Keratinocyte (primary cell): ENCODE measurements at regions not wholly inside any gene's neighbourhood (a gene's known extent, or its start where the extent isn't known, plus 50 kb on each side); places are given as distances from the start of the nearest gene placed in this dataset.

Experiments
- DNase-seq: peaks from one replicate; pipeline ENCODE4 v3.0.0-alpha.2; 2011; ENCODE audit warnings: low read depth, missing footprints, low spot score
- FAIRE-seq: peaks from 2 replicates; lab custom pipeline; 2011; peaks lifted over from hg19 to GRCh38; lab: Jason Lieb, UNC
- H2AFZ ChIP-seq: 2 replicates; pipeline ENCODE4 v1.6.0; 2012; ENCODE audit warnings: low read length, control low read depth, inconsistent platforms; ENCODE audit not compliant: control insufficient read depth
- H3K27ac ChIP-seq: 2 replicates; pipeline ENCODE4 v1.5.1; 2011; ENCODE audit warnings: low read length; ENCODE audit not compliant: control insufficient read depth, insufficient read depth
- H3K27me3 ChIP-seq: 3 replicates; pipeline ENCODE4 v1.6.0; 2011; ENCODE audit warnings: low read length; ENCODE audit not compliant: control insufficient read depth, insufficient read depth; ENCODE audit errors: extremely low read depth
- H3K36me3 ChIP-seq, 2 experiments: 2 replicates in 1 of 2; 3 replicates in 1 of 2; pipeline ENCODE4 v1.5.1; 2011; ENCODE audit warnings: low read length in 2 of 2, mild to moderate bottlenecking in 1 of 2; ENCODE audit not compliant: control insufficient read depth in 2 of 2, insufficient read depth in 2 of 2; ENCODE audit errors: extremely low read depth in 1 of 2
- H3K4me1 ChIP-seq: 3 replicates; pipeline ENCODE4 v1.5.1; 2011; ENCODE audit warnings: low read length; ENCODE audit not compliant: control insufficient read depth, insufficient read depth; ENCODE audit errors: extremely low read depth
- H3K4me2 ChIP-seq: 3 replicates; pipeline ENCODE4 v1.6.0; 2011; ENCODE audit warnings: low read depth, low read length; ENCODE audit not compliant: control insufficient read depth, insufficient read depth; ENCODE audit errors: extremely low read depth
- H3K4me3 ChIP-seq, 3 experiments: fragments of 200-600 bp in 1 of 3; sonication (generic) in 1 of 3; 2 replicates in 2 of 3; 3 replicates in 1 of 3; pipeline ENCODE4 v1.5.1; 2011 to 2016; ENCODE audit warnings: low read length in 3 of 3, mild to moderate bottlenecking in 3 of 3, control low read depth in 2 of 3, inconsistent platforms in 1 of 3, low read depth in 1 of 3, mixed read lengths in 1 of 3, mixed run types in 1 of 3, moderate library complexity in 1 of 3; ENCODE audit not compliant: control insufficient read depth in 2 of 3, insufficient read depth in 2 of 3; ENCODE audit errors: extremely low read depth in 1 of 3
- H3K79me2 ChIP-seq: 2 replicates; pipeline ENCODE4 v1.6.0; 2012; ENCODE audit warnings: low read length; ENCODE audit not compliant: control insufficient read depth, insufficient read depth
- H3K9ac ChIP-seq: 3 replicates; pipeline ENCODE4 v1.6.0; 2011; ENCODE audit warnings: low read length; ENCODE audit not compliant: control insufficient read depth, insufficient read depth; ENCODE audit errors: extremely low read depth
- H3K9me1 ChIP-seq: 3 replicates; pipeline ENCODE4 v1.6.0; 2011; ENCODE audit warnings: low read length; ENCODE audit not compliant: control insufficient read depth, insufficient read depth; ENCODE audit errors: extremely low read depth
- H3K9me3 ChIP-seq: 2 replicates; pipeline ENCODE4 v1.5.1; 2012; ENCODE audit warnings: low read depth, low read length; ENCODE audit not compliant: control insufficient read depth
- H4K20me1 ChIP-seq: 3 replicates; pipeline ENCODE4 v1.6.0; 2011; ENCODE audit warnings: low read length; ENCODE audit not compliant: control insufficient read depth, insufficient read depth; ENCODE audit errors: extremely low read depth
- EZH2 ChIP-seq: IDR thresholded peaks from one replicate; pipeline ENCODE4 v1.6.1; 2012; ENCODE audit warnings: inconsistent platforms, mild to moderate bottlenecking, low read length, moderate library complexity
- dilution Hi-C: fragments of 300-500 bp; cut with MboI; formaldehyde crosslinking; loops from one replicate; pipeline ENCODE4 v1.7.0; 2020; ENCODE audit warnings: low sequenced_read_pairs; ENCODE audit not compliant: extremely low pct_ligation_motif_present
- TF ChIP-seq, protein P1 (sequence below), 3 experiments: IDR thresholded peaks in 1 of 3; conservative IDR thresholded peaks in 1 of 3; optimal IDR thresholded peaks in 1 of 3; 2 replicates in 2 of 3; 3 replicates in 1 of 3; pipeline versions ENCODE3 to v1.5.1; 2011; ENCODE audit warnings: low read length in 3 of 3, mild to moderate bottlenecking in 3 of 3, moderate library complexity in 2 of 3, control low read depth in 1 of 3, inconsistent platforms in 1 of 3; ENCODE audit not compliant: insufficient read depth in 2 of 3; ENCODE audit errors: extremely low read depth in 1 of 3

DNA sequence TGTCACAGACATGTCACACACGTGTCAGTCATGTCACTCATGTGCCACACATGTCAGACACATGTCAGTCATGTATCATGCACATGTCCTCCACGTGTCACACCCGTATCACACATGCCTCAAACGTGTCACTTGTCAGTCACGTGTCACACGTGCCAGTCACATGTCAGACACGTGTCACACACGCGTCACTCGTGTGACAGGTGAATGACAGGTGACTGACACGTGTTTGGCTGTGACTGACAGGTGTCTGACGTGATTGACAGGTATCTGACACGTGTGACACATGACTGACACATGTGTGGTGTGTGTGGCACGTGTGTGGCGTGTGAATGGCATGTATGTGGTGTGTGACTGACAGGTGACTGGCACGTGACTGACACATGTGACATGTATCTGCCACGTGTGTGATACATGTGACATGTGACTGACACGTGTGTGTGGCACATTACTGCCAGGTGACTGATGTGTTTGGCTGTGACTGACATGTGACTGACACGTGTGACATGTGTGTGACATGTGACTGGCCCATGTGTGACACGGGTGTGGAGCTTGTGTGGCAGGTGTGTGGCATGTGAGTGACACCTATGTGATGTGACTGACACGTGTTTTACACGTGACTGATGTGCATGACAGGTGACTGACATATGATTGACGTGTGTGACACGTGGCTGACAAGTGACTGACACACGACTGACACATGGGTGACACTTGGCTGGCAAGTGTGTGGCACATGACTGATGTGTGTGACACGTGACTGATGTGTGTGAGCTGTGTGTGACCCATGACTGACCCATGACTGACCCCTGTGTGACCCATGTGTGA is 90.7 kb upstream of the GPC3 start:
- FAIRE-seq: no peak
- Histone ChIP-seq H3K27me3 (no peaks in the 10 kb centered on the region), H3K27ac (no peak overlapping the region), H3K9ac (no peak overlapping the region), H3K36me3 (no peaks in the 10 kb centered on the region), H3K9me3 (peaks cover 11% of the 10 kb centered on the region), H3K9me1 (no peaks in the 10 kb centered on the region), H2AFZ (no peak overlapping the region), H3K4me2 (no peak overlapping the region), H3K79me2 (no peaks in the 10 kb centered on the region), H4K20me1 (no peaks in the 10 kb centered on the region), H3K4me3 (no peak overlapping the region), H3K4me1 (no peaks in the 10 kb centered on the region)
- TF ChIP-seq EZH2: no peak
- TF ChIP-seq, protein P1, sequence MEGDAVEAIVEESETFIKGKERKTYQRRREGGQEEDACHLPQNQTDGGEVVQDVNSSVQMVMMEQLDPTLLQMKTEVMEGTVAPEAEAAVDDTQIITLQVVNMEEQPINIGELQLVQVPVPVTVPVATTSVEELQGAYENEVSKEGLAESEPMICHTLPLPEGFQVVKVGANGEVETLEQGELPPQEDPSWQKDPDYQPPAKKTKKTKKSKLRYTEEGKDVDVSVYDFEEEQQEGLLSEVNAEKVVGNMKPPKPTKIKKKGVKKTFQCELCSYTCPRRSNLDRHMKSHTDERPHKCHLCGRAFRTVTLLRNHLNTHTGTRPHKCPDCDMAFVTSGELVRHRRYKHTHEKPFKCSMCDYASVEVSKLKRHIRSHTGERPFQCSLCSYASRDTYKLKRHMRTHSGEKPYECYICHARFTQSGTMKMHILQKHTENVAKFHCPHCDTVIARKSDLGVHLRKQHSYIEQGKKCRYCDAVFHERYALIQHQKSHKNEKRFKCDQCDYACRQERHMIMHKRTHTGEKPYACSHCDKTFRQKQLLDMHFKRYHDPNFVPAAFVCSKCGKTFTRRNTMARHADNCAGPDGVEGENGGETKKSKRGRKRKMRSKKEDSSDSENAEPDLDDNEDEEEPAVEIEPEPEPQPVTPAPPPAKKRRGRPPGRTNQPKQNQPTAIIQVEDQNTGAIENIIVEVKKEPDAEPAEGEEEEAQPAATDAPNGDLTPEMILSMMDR (optimal IDR thresholded peaks at IDR 0.05 in 1 of 3, IDR thresholded peaks at IDR 0.05 in 1 of 3, conservative IDR thresholded peaks at IDR 0.05 in 1 of 3; ENCODE audit: extremely low read depth in 1 of 3, insufficient read depth in 2 of 3, low read length in 3 of 3): no peak
- dilution Hi-C loops: no loop called here
- DNase-seq: no peak

DNA sequence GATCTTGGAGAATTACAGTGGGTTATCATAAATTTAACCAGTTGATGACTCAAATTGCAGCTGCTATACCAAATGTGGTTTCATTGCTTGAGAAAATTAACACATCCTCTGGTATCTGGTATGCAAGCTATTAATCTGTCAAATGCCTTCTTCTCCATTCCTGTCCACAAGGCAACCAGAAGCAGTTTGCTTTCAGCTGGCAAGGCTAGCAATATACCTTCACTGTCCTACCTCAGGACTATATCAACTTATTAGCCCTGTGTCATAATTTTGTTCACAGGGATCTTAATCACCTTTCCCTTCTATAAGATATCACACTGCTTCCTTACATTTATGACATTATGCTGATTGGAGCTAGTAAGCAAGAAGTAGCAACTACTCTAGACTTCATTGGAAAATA is 110.0 kb upstream of the GPC3 start:
- no peak overlapping the region for H3K4me3 ChIP-seq
- no peak for DNase-seq
- H3K9me1 ChIP-seq: no peaks in the 10 kb centered on the region
- H3K4me2 ChIP-seq: no peak overlapping the region
- FAIRE-seq: no peak
- no peak overlapping the region for H2AFZ ChIP-seq
- H3K9me3 ChIP-seq: no peaks in the 10 kb centered on the region
- no peaks in the 10 kb centered on the region for H4K20me1 ChIP-seq
- no peaks in the 10 kb centered on the region for H3K36me3 ChIP-seq
- H3K79me2 ChIP-seq: no peaks in the 10 kb centered on the region
- H3K27me3 ChIP-seq: no peaks in the 10 kb centered on the region
- no peaks in the 10 kb centered on the region for H3K4me1 ChIP-seq
- dilution Hi-C loops: no loop called here
- no peak overlapping the region for H3K27ac ChIP-seq
- TF ChIP-seq, protein P1 (optimal IDR thresholded peaks at IDR 0.05 in 1 of 3, IDR thresholded peaks at IDR 0.05 in 1 of 3, conservative IDR thresholded peaks at IDR 0.05 in 1 of 3; ENCODE audit: extremely low read depth in 1 of 3, insufficient read depth in 2 of 3, low read length in 3 of 3): no peak
- no peak for TF ChIP-seq EZH2
- no peak overlapping the region for H3K9ac ChIP-seq
